ENCODE measurements at regions not wholly inside any gene's neighbourhood (a gene's known extent, or its start where the extent isn't known, plus 50 kb on each side); places are given as distances from the start of the nearest gene placed in this dataset.

DNA sequence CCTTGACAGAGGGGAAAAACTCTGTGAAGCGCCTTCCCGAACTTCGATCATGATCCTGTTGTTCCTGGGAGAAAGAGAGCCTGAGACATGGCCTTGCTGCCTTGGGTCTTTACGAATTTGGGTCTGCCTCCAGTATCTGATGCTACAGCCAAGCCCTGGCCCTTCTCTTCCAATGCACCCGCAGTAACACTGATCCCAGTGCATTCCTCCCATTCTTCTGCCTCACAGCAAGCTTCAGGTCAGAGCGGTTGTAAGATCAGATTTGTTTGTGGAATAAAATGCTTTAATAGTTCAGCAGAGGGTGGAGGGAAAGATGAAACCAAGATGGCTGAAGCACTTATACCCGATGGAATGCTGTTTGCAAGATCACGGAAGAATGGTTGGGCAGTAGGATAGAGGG, 196.7 kb upstream of the SIX2 start:
- Mint-ChIP-seq H3K36me3 (no peaks in the 10 kb centered on the region), H3K27me3 (peaks cover 1% of the 10 kb centered on the region), H3K9me3 (ENCODE audit: low read depth) (peaks cover 6% of the 10 kb centered on the region), H3K4me1 (ENCODE audit: low read depth) (no peaks in the 10 kb centered on the region), H3K4me3 (no peak overlapping the region), H3K27ac (no peak overlapping the region)

DNA sequence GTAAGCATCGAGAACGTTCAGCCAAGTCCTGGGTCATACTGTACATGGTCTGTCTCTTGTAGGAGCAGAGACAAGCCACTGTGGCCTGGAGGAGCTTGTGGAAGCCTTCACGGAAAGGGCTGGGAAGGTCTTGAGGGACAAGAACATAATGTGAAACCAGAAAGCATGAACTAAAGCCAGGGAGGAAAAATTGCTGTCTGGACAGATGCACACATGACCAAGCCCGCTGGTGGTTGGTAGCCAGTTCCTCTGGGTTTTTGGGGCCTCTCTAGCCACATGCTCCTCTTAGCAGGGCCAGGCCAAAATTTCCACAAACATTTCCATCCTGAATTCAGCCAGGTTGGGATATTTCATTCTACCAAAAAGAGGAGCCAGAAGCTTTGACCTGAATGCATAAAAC, 196.2 kb upstream of the SIX2 start:
- Mint-ChIP-seq H3K4me1 (ENCODE audit: low read depth) (no peaks in the 10 kb centered on the region), H3K27ac (no peak overlapping the region), H3K36me3 (no peaks in the 10 kb centered on the region), H3K27me3 (peaks cover 1% of the 10 kb centered on the region), H3K4me3 (no peak overlapping the region), H3K9me3 (ENCODE audit: low read depth) (peaks cover 6% of the 10 kb centered on the region)

DNA sequence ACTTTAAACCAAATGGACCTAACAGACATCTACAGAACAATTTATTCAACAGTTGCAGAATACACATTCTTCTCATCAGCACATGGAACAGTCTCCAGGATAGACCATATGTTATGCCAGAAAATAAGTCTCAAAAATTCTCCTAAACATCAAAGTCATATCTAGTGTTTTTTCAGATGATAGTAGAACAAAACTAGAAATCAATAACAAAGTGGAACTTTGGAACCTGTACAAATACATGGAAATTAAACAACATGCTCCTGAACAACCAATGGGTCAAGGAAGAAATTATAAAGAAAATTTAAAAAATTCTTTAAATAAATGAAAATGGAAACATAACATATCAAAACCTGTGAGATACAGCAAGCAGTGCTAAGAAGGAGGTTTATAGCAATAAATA, 194.1 kb upstream of the SIX2 start:
- Mint-ChIP-seq H3K27me3 (peaks cover 1% of the 10 kb centered on the region), H3K4me1 (ENCODE audit: low read depth) (no peaks in the 10 kb centered on the region), H3K36me3 (no peaks in the 10 kb centered on the region), H3K9me3 (ENCODE audit: low read depth) (peaks cover 6% of the 10 kb centered on the region), H3K4me3 (no peak overlapping the region), H3K27ac (no peak overlapping the region)

DNA sequence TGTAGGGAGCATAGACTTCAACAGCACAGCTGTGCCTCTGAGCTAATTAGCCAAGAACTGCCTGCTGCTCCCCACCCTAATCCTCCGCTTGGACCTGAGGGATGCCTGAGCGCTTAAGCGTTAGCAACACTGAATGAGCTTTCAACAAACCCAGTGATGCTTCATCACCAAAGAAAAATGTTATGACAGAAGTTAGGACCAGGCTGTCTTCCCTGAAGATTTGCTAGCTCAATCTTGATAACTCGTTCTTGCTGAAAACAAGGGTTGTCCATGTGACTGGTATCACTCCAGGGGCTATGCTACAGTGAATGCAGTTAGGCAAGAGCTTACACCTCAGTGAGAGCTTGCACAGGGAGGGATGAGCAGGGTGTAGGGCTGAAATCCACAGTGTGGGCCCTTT, 190.7 kb upstream of the SIX2 start:
- no peaks in the 10 kb centered on the region for H3K36me3 Mint-ChIP-seq
- H3K9me3 Mint-ChIP-seq (ENCODE audit: low read depth) = peaks cover 8% of the 10 kb centered on the region
- no peaks in the 10 kb centered on the region for H3K4me1 Mint-ChIP-seq (ENCODE audit: low read depth)
- no peaks in the 10 kb centered on the region for H3K27me3 Mint-ChIP-seq
- no peak overlapping the region for H3K4me3 Mint-ChIP-seq
- H3K27ac Mint-ChIP-seq = no peak overlapping the region

DNA sequence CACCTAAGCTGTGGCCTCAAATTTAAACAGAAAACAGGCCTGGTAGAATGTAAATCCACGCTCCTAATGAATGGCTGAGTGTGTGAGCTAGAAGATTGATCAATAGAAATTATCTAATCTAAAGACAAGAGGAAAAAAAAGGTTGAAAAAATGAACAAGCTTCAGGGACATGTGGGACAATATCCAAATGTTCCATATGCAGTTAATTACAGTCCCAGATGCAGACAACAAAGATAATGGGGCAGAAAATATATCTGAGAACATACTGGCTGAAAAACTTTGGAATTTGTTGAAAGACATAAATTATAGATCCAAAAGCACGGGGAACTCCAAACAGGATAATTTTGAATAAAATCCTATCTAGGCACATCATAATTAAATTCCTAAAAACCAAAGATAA, 186.7 kb upstream of the SIX2 start:
- H3K27me3 Mint-ChIP-seq = peaks cover 3% of the 10 kb centered on the region
- no peaks in the 10 kb centered on the region for H3K4me1 Mint-ChIP-seq (ENCODE audit: low read depth)
- no peaks in the 10 kb centered on the region for H3K36me3 Mint-ChIP-seq
- H3K27ac Mint-ChIP-seq = no peak overlapping the region
- H3K4me3 Mint-ChIP-seq = no peak overlapping the region
- peaks cover 2% of the 10 kb centered on the region for H3K9me3 Mint-ChIP-seq (ENCODE audit: low read depth)

DNA sequence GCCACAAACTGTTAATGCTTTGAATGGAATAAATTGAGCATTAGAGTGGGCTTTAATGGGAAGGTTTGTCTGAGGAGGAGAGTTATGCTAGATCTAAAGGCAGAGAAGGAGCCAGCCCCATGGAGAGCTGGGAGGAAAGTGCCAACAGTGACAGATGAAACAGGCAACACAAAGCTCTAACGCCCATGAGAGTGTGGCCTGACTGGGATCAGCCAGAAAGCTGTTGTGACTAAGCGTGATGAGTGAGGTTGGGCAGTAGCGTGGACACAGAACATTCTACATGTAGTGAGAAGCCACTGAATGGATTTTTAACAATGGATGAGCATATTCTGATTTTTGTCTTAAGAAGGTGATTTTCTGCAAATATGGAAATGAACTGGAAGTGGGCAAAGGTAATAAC, 185.3 kb upstream of the SIX2 start:
- H3K27me3 Mint-ChIP-seq = peaks cover 3% of the 10 kb centered on the region
- H3K36me3 Mint-ChIP-seq = no peaks in the 10 kb centered on the region

DNA sequence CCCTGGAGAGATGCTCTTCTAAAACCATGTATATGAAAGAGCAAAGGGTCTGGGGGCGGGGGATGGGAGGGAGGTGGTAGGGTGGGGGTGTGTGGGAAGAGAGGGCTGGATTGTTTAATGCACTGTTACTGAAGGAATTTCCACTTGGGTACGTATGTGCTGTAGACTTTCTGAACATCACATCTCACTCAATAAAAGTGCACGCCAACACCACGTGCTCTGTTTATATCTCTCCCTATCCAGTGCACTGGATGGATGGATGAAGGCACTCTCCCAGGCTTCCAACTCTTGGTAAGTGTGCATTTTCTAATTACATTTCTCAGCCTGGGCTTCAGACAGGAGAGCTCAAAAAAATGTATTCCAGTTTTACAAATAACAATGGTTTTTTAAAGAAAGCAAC, 184.3 kb upstream of the SIX2 start:
- Mint-ChIP-seq H3K27ac (no peak overlapping the region), H3K9me3 (ENCODE audit: low read depth) (peaks cover 2% of the 10 kb centered on the region), H3K27me3 (peaks cover 4% of the 10 kb centered on the region), H3K36me3 (no peaks in the 10 kb centered on the region), H3K4me1 (ENCODE audit: low read depth) (no peaks in the 10 kb centered on the region), H3K4me3 (no peak overlapping the region)

More for the DNA sequence above, 185.3 kb upstream of the SIX2 start:
- H3K4me1 Mint-ChIP-seq (ENCODE audit: low read depth) = no peaks in the 10 kb centered on the region
- H3K27ac Mint-ChIP-seq = no peak overlapping the region
- H3K9me3 Mint-ChIP-seq (ENCODE audit: low read depth) = peaks cover 2% of the 10 kb centered on the region
- H3K4me3 Mint-ChIP-seq = no peak overlapping the region

DNA sequence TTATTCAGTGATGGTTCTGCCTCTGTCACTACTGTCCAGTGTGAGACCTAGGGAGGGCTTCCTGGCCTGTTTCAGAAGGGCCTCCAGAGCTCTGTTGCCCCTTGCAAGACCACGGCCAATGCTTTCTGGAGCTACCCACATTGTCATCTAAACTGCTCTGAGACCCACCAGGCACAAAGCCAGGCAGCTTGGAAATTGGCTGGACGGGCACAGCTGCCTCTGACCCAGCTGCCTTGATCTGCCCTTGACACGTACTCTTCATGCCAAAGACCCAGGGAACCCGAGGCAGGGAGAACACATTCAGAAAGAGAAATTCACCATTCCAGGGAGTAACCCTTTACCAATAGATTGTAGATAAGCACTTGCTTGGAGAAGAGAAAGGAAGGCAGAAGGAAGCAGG, 183.7 kb upstream of the SIX2 start:
- Mint-ChIP-seq H3K4me3 (no peak overlapping the region), H3K4me1 (ENCODE audit: low read depth) (no peaks in the 10 kb centered on the region), H3K27ac (no peak overlapping the region), H3K9me3 (ENCODE audit: low read depth) (peaks cover 2% of the 10 kb centered on the region), H3K36me3 (no peaks in the 10 kb centered on the region), H3K27me3 (peaks cover 5% of the 10 kb centered on the region)

DNA sequence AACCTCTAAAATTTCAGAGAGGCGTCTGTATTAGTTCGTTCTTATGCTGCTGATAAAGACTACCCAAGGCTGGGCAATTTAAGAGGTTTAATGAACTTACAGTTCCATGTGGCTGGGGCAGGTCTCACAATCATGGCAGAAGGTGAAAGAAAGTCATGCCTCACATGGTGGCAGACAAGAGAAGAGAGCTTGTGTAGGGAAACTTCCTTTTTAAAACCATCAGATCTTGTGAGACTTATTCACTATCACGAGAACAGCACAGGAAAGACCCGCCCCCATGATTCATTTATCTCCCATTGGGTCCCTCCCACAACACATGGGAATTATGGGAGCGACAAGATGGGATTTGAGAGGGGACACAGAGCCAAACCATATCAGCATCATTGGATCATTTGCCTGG, 183.2 kb upstream of the SIX2 start:
- Mint-ChIP-seq H3K4me1 (ENCODE audit: low read depth) (no peaks in the 10 kb centered on the region), H3K27ac (no peak overlapping the region), H3K4me3 (no peak overlapping the region), H3K27me3 (peaks cover 7% of the 10 kb centered on the region), H3K36me3 (no peaks in the 10 kb centered on the region), H3K9me3 (ENCODE audit: low read depth) (no peaks in the 10 kb centered on the region)

DNA sequence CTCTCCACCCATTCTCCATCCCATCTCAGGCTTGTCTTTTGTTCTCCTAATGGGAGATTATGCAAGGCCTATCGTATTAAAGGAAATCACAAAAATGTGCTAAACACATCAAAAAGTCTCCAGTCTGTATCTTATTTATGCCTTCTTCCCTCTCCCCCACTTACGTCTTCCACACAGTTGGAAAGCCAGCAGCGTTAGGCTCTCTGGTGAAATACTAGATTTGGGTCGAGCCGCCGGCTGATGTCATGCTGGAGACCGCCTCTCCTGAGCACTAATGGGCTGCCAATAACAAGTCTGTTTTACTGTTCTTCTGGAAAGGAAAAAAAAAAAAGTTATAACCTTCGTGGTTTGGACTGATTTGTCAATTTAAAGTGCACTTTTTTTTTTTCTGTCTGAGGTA, 182.7 kb upstream of the SIX2 start:
- H3K36me3 Mint-ChIP-seq = no peaks in the 10 kb centered on the region
- peaks cover 7% of the 10 kb centered on the region for H3K27me3 Mint-ChIP-seq

DNA sequence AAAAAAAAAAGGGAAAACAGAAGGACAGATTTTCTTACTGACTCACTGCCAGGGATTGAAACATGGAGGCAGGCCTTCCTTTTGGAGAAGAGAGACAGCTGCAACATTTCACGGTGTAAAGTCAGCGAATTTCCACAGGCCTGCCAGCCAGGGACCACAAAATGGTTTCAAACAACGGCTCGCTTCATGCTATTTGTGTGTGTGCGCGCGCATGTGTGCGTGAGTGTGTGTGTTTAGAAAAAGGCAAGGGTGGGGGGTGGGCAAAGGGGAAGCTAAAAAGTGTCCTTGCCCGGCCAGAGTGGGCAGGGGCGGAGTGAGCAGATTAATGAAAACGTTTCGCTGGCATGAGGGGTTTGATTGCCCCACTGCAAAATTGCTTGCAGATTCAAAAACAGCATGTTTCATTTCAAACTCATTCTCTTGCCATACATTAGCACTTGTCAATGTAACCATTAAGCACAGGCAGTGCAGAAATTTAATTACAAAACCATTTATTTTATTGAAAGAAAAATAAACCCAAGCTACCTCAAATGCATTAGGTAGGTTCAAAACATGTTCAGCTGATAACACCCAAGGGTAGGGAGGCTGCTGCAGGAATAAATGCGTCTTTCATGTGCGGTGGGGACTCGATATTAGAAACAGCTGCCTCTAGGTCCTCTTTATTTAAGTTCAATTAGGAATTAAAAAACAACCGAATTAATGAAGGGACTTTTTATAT, 182.1 kb upstream of the SIX2 start:
- H3K4me3 Mint-ChIP-seq = no peak overlapping the region
- H3K27me3 Mint-ChIP-seq = peaks cover 7% of the 10 kb centered on the region

More for the DNA sequence above, 182.7 kb upstream of the SIX2 start:
- Mint-ChIP-seq H3K27ac (no peak overlapping the region), H3K4me3 (no peak overlapping the region), H3K9me3 (ENCODE audit: low read depth) (no peaks in the 10 kb centered on the region), H3K4me1 (ENCODE audit: low read depth) (no peaks in the 10 kb centered on the region)

DNA sequence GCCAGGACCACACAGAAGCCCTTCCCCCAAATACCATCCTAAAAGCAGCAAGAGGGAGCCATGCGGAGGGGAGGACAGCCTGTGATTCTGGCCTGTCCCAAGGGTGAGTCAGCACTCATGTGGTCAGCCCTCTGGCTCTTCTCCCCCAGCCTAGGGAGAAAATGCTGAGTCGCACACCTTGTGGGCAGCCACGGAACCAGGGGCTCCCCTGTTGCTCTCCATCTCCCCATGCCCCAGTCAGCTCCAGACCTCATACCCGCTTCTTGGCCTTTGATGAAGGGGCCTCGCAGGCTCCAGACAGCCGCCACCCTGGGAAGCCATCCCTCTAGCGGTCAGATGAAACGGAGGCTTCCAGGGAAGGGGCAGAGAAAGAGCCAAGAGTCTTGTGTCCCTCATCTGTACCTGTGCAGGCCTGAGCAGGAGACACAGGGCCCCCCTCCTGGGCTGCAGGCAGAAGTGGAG, 181.3 kb upstream of the SIX2 start:
- H3K9me3 Mint-ChIP-seq (ENCODE audit: low read depth) = no peaks in the 10 kb centered on the region
- H3K27ac Mint-ChIP-seq = no peak overlapping the region
- no peak overlapping the region for H3K4me3 Mint-ChIP-seq
- H3K36me3 Mint-ChIP-seq = no peaks in the 10 kb centered on the region
- H3K27me3 Mint-ChIP-seq = peaks cover 8% of the 10 kb centered on the region
- H3K4me1 Mint-ChIP-seq (ENCODE audit: low read depth) = no peaks in the 10 kb centered on the region

More for the DNA sequence above, 182.1 kb upstream of the SIX2 start:
- Mint-ChIP-seq H3K9me3 (ENCODE audit: low read depth) (no peaks in the 10 kb centered on the region), H3K27ac (no peak overlapping the region), H3K36me3 (no peaks in the 10 kb centered on the region), H3K4me1 (ENCODE audit: low read depth) (no peaks in the 10 kb centered on the region)

DNA sequence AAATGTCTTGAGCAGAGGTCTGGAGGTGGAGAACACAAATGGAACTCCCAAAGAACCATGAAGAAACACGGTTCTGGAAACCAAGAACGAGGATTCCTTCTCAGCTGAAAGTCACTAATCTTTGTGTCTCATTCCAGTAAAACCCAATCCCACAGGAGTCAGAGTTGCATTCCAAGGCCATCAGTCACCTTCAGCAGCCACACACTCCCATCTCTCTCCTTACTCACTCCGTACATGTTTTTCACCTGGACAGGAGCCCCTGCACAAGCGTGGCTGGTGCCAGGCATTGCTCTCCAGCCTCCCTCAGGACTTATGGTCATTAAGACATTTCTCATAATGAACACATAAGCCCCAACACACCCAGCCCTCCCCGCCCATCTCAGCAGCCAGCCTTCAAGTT, 175.4 kb upstream of the SIX2 start:
- Mint-ChIP-seq H3K27ac (no peak overlapping the region), H3K27me3 (peaks cover 11% of the 10 kb centered on the region), H3K4me1 (ENCODE audit: low read depth) (no peaks in the 10 kb centered on the region), H3K4me3 (no peak overlapping the region), H3K36me3 (no peaks in the 10 kb centered on the region), H3K9me3 (ENCODE audit: low read depth) (no peaks in the 10 kb centered on the region)

DNA sequence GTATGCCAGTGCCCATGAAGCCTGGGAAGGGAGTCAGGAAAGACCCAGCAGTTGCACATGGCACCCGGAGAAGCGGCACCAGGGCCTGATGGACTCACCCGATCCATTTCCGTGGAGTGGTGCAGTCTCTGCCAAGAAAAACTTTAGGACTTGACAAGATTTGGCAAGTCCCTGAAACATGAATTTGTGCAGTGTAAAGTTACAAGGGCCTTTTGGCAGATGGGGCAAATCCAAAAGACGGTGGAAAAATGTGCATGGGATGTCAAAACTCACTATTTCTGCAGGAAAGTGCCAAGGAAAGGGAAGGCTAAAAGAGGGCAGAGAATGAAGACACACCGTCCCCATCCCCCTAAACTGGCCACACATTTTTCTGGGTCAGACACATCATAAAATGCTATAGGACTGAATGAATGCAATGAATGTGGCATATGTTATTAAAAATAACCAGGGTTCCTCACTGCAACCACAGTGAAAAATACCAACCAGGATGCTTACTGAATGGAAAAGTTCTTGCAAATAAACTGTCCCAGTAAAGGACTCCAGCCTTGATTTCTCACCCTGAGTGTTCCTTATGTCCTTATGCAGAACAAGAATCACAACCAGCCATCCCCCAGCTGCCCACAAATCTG, 173.5 kb upstream of the SIX2 start:
- no peak overlapping the region for H3K4me3 Mint-ChIP-seq
- H3K4me1 Mint-ChIP-seq (ENCODE audit: low read depth) = no peaks in the 10 kb centered on the region
- peaks cover 11% of the 10 kb centered on the region for H3K27me3 Mint-ChIP-seq
- no peak overlapping the region for H3K27ac Mint-ChIP-seq
- H3K9me3 Mint-ChIP-seq (ENCODE audit: low read depth) = no peaks in the 10 kb centered on the region
- no peaks in the 10 kb centered on the region for H3K36me3 Mint-ChIP-seq

DNA sequence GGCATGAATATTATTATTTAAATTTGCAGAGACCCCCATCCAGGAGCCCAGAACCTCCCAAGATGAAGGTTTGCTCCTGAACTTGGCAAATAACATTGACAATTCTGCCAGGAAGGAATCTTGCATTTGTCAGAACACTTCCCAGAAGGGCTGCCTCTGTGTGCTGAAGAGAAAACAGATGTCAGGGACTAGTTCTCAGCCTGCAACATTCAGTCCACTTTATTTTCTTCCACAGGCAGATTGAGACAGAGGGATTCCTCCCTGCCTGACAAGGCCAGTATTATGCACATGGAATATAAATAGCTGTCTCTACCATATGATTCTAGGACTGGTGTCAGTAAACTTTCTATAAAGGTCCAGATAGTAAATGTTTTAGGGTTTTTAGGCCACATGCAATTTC, 171.5 kb upstream of the SIX2 start:
- Mint-ChIP-seq H3K27me3 (peaks cover 12% of the 10 kb centered on the region), H3K27ac (no peak overlapping the region), H3K9me3 (ENCODE audit: low read depth) (no peaks in the 10 kb centered on the region), H3K4me3 (no peak overlapping the region), H3K4me1 (ENCODE audit: low read depth) (no peaks in the 10 kb centered on the region), H3K36me3 (no peaks in the 10 kb centered on the region)
